Omental fat pad (tissue), 3 donors: ENCODE measurements at regions not wholly inside any gene's neighbourhood (a gene's known extent, or its start where the extent isn't known, plus 50 kb on each side); places are given as distances from the start of the nearest gene placed in this dataset.

ENCODE experiments used
- ATAC-seq: fragments of 150-250 bp; one replicate; pipeline ENCODE4 v1.9.1; 2016; ENCODE audit warnings: mild to moderate bottlenecking, moderate library complexity; ENCODE audit not compliant: low FRiP score
- DNase-seq: peaks from one replicate; pipeline ENCODE4 v3.0.0-alpha.2; 2019; ENCODE audit warnings: low spot score
- CTCF ChIP-seq, 3 donors: fragments of 450-650 bp; IDR thresholded peaks; one replicate each; pipeline ENCODE4 v1.5.1; 2016 to 2017; ENCODE audit warnings: antibody characterized with exemption in 3 of 3, mild to moderate bottlenecking in 3 of 3, moderate library complexity in 2 of 3

GRCh38 chr17:69802045-69802740 lies 272.8 kb upstream of the KCNJ16 start:
- DNase-seq (no peak), ATAC-seq (no peak)
- TF ChIP-seq CTCF (IDR thresholded peaks at IDR 0.05): no peak

- no peak for ATAC-seq
- no peak for TF ChIP-seq CTCF (IDR thresholded peaks at IDR 0.05)
- no peak for DNase-seq
These were observed 265.7 kb upstream of the KCNJ16 start for GRCh38 chr17:69809331-69809730.

GRCh38 chr17:69810326-69810965 lies 264.6 kb upstream of the KCNJ16 start:
- no peak for TF ChIP-seq CTCF (IDR thresholded peaks at IDR 0.05)
- DNase-seq (no peak), ATAC-seq (no peak)

GRCh38 chr17:69812240-69812837 lies 262.7 kb upstream of the KCNJ16 start:
- TF ChIP-seq CTCF (IDR thresholded peaks at IDR 0.05): no peak
- DNase-seq (no peak), ATAC-seq (no peak)

- no peak for TF ChIP-seq CTCF (IDR thresholded peaks at IDR 0.05)
- ATAC-seq (no peak), DNase-seq (no peak)
These were observed 261.0 kb upstream of the KCNJ16 start for GRCh38 chr17:69814031-69814430.

- ATAC-seq (no peak), DNase-seq (no peak)
- no peak for TF ChIP-seq CTCF (IDR thresholded peaks at IDR 0.05)
These were observed 259.6 kb upstream of the KCNJ16 start for GRCh38 chr17:69815406-69815805.

GRCh38 chr17:69818467-69818866 lies 256.6 kb upstream of the KCNJ16 start:
- no peak for TF ChIP-seq CTCF (IDR thresholded peaks at IDR 0.05)
- DNase-seq (no peak), ATAC-seq (no peak)
